ENCODE measurements at regions not wholly inside any gene's neighbourhood (a gene's known extent, or its start where the extent isn't known, plus 50 kb on each side); places are given as distances from the start of the nearest gene placed in this dataset.

- CTCF ChIA-PET (ENCODE audit: unreplicated experiment): no interaction called here
- intact Hi-C loops (cut with micrococcal nuclease; ENCODE audit: unreplicated experiment): no loop called here
- no TSS peak for BruUV-seq (replicated peaks)
- Histone ChIP-seq H3K9me3 (ENCODE audit: low read length) (no peaks in the 10 kb centered on the region), H3K36me3 (ENCODE audit: insufficient read depth, low read length) (no peaks in the 10 kb centered on the region), H4K20me1 (ENCODE audit: insufficient read depth, low read length) (no peaks in the 10 kb centered on the region), H2AFZ (ENCODE audit: low read length) (no peak overlapping the region), H3K9me2 (ENCODE audit: insufficient read depth, low read length) (no peaks in the 10 kb centered on the region), H3K4me3 (ENCODE audit: low read depth, low read length, poor library complexity, severe bottlenecking) (no peak overlapping the region), H3K79me2 (ENCODE audit: insufficient read depth, low read depth, low read length) (no peaks in the 10 kb centered on the region), H3K4me2 (ENCODE audit: low read length) (no peak overlapping the region), H3K27ac (ENCODE audit: low read depth, low read length, poor library complexity, severe bottlenecking) (no peak overlapping the region), H3K4me1 (ENCODE audit: insufficient read depth, low read length, poor library complexity, severe bottlenecking) (no peaks in the 10 kb centered on the region)
- TF ChIP-seq CTCF (conservative IDR thresholded peaks at IDR 0.05; ENCODE audit: low read length) (no peak; the same call in 1 of the 2 replicates), EZH2phosphoT487 (IDR thresholded peaks at IDR 0.05; ENCODE audit: borderline replicate concordance, low read depth, low read length) (no peak)
- POLR2A ChIA-PET: interaction anchor here (0.8 kb wide), 1 partner anchor 112 kb away, joined by 3 read pairs; no protein-coding TSS in a partner anchor
- no peak for DNase-seq (ENCODE audit: low spot score)
Observed at GRCh38 chr1:242842094-242842493, 317.6 kb upstream of the PLD5 start.

- BruUV-seq (replicated peaks): no TSS peak
- H3K9me2 ChIP-seq (ENCODE audit: insufficient read depth, low read length): no peaks in the 10 kb centered on the region
- H3K4me3 ChIP-seq (ENCODE audit: low read depth, low read length, poor library complexity, severe bottlenecking): no peak overlapping the region
- POLR2A ChIA-PET: interaction anchor here (0.6 to 0.8 kb wide), 2 partner anchors 19 to 311 kb away, joined by 3 to 10 read pairs; no protein-coding TSS in a partner anchor
- H2AFZ ChIP-seq (ENCODE audit: low read length): no peak overlapping the region
- no peaks in the 10 kb centered on the region for H3K36me3 ChIP-seq (ENCODE audit: insufficient read depth, low read length)
- CTCF ChIA-PET (ENCODE audit: unreplicated experiment): interaction anchor here (0.6 kb wide), 1 partner anchor 12 kb away, joined by 4 read pairs; no protein-coding TSS in a partner anchor
- no peak overlapping the region for H3K4me2 ChIP-seq (ENCODE audit: low read length)
- H4K20me1 ChIP-seq (ENCODE audit: insufficient read depth, low read length): no peaks in the 10 kb centered on the region
- DNase-seq (ENCODE audit: low spot score): no peak
- no peaks in the 10 kb centered on the region for H3K9me3 ChIP-seq (ENCODE audit: low read length)
- intact Hi-C loops (cut with micrococcal nuclease; ENCODE audit: unreplicated experiment): no loop called here
- H3K4me1 ChIP-seq (ENCODE audit: insufficient read depth, low read length, poor library complexity, severe bottlenecking): no peaks in the 10 kb centered on the region
- no peak overlapping the region for H3K27ac ChIP-seq (ENCODE audit: low read depth, low read length, poor library complexity, severe bottlenecking)
- TF ChIP-seq EZH2phosphoT487 (IDR thresholded peaks at IDR 0.05; ENCODE audit: borderline replicate concordance, low read depth, low read length): no peak
- TF ChIP-seq CTCF (conservative IDR thresholded peaks at IDR 0.05; ENCODE audit: low read length): no peak
- H3K79me2 ChIP-seq (ENCODE audit: insufficient read depth, low read depth, low read length): no peaks in the 10 kb centered on the region
Observed at GRCh38 chr1:242839101-242839500, 314.6 kb upstream of the PLD5 start.

GRCh38 chr1:242836423-242836822 is 311.9 kb upstream of the PLD5 start:
- H4K20me1 ChIP-seq (ENCODE audit: insufficient read depth, low read length): no peaks in the 10 kb centered on the region
- no TSS peak for BruUV-seq (replicated peaks)
- DNase-seq (ENCODE audit: low spot score): no peak
- no peak overlapping the region for H3K4me2 ChIP-seq (ENCODE audit: low read length)
- H3K27ac ChIP-seq (ENCODE audit: low read depth, low read length, poor library complexity, severe bottlenecking): no peak overlapping the region
- no peaks in the 10 kb centered on the region for H3K9me2 ChIP-seq (ENCODE audit: insufficient read depth, low read length)
- H3K79me2 ChIP-seq (ENCODE audit: insufficient read depth, low read depth, low read length): no peaks in the 10 kb centered on the region
- no peak for TF ChIP-seq CTCF (conservative IDR thresholded peaks at IDR 0.05; ENCODE audit: low read length)
- no peak for TF ChIP-seq EZH2phosphoT487 (IDR thresholded peaks at IDR 0.05; ENCODE audit: borderline replicate concordance, low read depth, low read length)
- H3K4me3 ChIP-seq (ENCODE audit: low read depth, low read length, poor library complexity, severe bottlenecking): no peak overlapping the region
- POLR2A ChIA-PET: no interaction called here
- CTCF ChIA-PET (ENCODE audit: unreplicated experiment): no interaction called here
- no peaks in the 10 kb centered on the region for H3K36me3 ChIP-seq (ENCODE audit: insufficient read depth, low read length)
- no peak overlapping the region for H2AFZ ChIP-seq (ENCODE audit: low read length)
- H3K4me1 ChIP-seq (ENCODE audit: insufficient read depth, low read length, poor library complexity, severe bottlenecking): no peaks in the 10 kb centered on the region
- no peaks in the 10 kb centered on the region for H3K9me3 ChIP-seq (ENCODE audit: low read length)
- intact Hi-C loops (cut with micrococcal nuclease; ENCODE audit: unreplicated experiment): no loop called here

Measured in OCI-LY7 (cell line).